GM21737 (cell line): ENCODE measurements at regions not wholly inside any gene's neighbourhood (a gene's known extent, or its start where the extent isn't known, plus 50 kb on each side); places are given as distances from the start of the nearest gene placed in this dataset.
A peak's percentile ranks its signal among the peaks of the same experiment; 100 is the strongest.

Experiments used
- ATAC-seq: cut with Tn5 transposase; IDR thresholded peaks from one replicate; pipeline ENCODE4 v1.9.1; 2021; ENCODE audit warnings: mild to moderate bottlenecking, moderate library complexity; ENCODE audit not compliant: unreplicated experiment

GRCh38 chr6:165729307-165729936, 66.4 kb upstream of the PDE10A start:
- peak; percentile 48 for ATAC-seq

GRCh38 chr6:165728216-165728615, 65.2 kb upstream of the PDE10A start:
- no peak for ATAC-seq

GRCh38 chr6:165726965-165727381, 63.9 kb upstream of the PDE10A start:
- no peak for ATAC-seq

- no peak for ATAC-seq
Measured at GRCh38 chr6:165726290-165726875, 63.3 kb upstream of the PDE10A start.

- no peak for ATAC-seq
Measured at GRCh38 chr6:165725201-165725600, 62.2 kb upstream of the PDE10A start.

GRCh38 chr6:165723326-165723725, 60.3 kb upstream of the PDE10A start:
- no peak for ATAC-seq

- no peak for ATAC-seq
Measured at GRCh38 chr6:165722022-165722421, 59.0 kb upstream of the PDE10A start.

- no peak for ATAC-seq
Measured at GRCh38 chr6:165721356-165721755, 58.3 kb upstream of the PDE10A start.

GRCh38 chr6:165718491-165718891, 55.5 kb upstream of the PDE10A start:
- no peak for ATAC-seq

- no peak for ATAC-seq
Measured at GRCh38 chr6:165717732-165718465, 54.9 kb upstream of the PDE10A start.

GRCh38 chr6:165716886-165717285, 53.8 kb upstream of the PDE10A start:
- ATAC-seq: no peak

- no peak for ATAC-seq
Measured at GRCh38 chr6:165715428-165715827, 52.4 kb upstream of the PDE10A start.

- no peak for ATAC-seq
Measured at GRCh38 chr6:165714907-165715306, 51.9 kb upstream of the PDE10A start.

GRCh38 chr6:165713845-165714466, 50.9 kb upstream of the PDE10A start:
- ATAC-seq: no peak
